ENCODE measurements at regions not wholly inside any gene's neighbourhood (a gene's known extent, or its start where the extent isn't known, plus 50 kb on each side); places are given as distances from the start of the nearest gene placed in this dataset.
A peak's percentile ranks its signal among the peaks of the same experiment; 100 is the strongest.

DNA sequence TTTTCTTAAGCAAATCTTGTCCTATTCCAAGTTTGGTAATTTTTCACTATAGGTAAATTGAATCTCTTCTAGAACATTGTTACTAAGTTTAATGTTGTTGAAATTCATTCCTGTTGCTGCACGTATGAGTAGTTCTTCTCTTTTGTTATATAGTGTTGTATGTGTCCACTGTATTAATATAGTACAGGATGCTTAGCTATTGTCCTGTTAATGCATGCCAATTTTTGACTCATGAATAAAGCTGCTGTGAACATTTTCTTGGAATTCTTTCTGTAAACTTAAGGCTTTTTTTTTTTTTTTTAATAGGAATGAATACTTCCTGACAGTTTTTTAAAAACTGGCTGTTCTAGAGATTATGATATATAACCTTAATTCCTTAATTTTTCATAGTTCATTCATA is 326.9 kb downstream of the SLC4A3 start:
- TF ChIP-seq LEF1 (IDR thresholded peaks at IDR 0.05; ENCODE audit: borderline replicate concordance) (no peak), FOXA1 (IDR thresholded peaks at IDR 0.05) (no peak), L3MBTL2 (conservative IDR thresholded peaks at IDR 0.05) (no peak), SP1 (IDR thresholded peaks at IDR 0.05) (no peak), ZNF384 (IDR thresholded peaks at IDR 0.05) (no peak), CTBP1 (IDR thresholded peaks at IDR 0.05; ENCODE audit: borderline replicate concordance) (no peak), FOXK2 (IDR thresholded peaks at IDR 0.05) (no peak), BHLHE40 (IDR thresholded peaks at IDR 0.05; ENCODE audit: borderline replicate concordance) (no peak), TARDBP (IDR thresholded peaks at IDR 0.05) (no peak), NFRKB (IDR thresholded peaks at IDR 0.05) (no peak)
- ChIA-PET POLR2A (no interaction called here), CTCF (no interaction called here)
- no peak for DNase-seq (ENCODE audit: extremely low spot score)

DNA sequence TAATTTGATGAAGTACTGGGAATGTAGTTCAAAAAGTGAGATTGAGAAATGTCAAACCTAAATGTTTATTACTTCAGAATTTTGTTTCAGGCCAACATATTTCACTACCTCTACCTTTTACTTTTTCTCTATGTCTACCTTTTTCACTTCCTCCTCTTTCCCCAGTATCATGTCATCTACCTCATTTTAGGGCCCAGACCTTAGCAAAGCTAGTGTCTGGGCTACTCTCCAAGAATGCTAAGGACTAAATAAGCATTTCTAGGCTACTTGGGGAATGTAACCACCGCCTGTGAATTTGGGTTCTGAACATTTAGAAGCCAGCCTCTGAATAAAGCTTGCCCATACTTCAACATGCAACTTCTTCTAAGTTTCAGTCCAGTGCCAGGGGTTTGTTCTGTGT is 330.4 kb downstream of the SLC4A3 start:
- ChIA-PET CTCF (interaction anchor here (1.1 kb wide), 1 partner anchor 31 kb away, joined by 4 read pairs; no protein-coding TSS in a partner anchor), POLR2A (no interaction called here)
- DNase-seq (ENCODE audit: extremely low spot score) = no peak
- no peak for TF ChIP-seq ELF4 (IDR thresholded peaks at IDR 0.05)
- no peak for TF ChIP-seq L3MBTL2 (conservative IDR thresholded peaks at IDR 0.05)
- no peak for TF ChIP-seq SUZ12 (IDR thresholded peaks at IDR 0.05)
- TF ChIP-seq BHLHE40 (IDR thresholded peaks at IDR 0.05; ENCODE audit: borderline replicate concordance) = no peak
- no peak for TF ChIP-seq CTBP1 (IDR thresholded peaks at IDR 0.05; ENCODE audit: borderline replicate concordance)

DNA sequence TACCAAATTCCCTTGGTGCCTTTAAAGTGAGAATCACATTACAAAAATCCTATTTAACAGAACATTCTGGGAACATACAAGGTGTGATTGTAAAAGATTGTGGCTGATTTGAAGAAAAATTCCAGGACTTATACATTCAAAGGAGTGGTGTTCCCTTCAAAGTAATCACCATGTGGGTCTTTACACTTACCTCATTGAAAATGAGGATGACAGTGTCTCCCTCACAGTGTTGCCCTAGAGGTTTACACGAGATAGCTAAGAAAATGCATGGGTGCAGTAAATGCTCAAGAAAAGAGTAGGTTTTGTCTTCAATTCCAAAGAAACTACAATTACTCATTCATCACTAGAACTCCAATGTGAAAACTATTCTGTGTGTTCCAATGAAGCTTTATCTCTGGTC is 331.5 kb downstream of the SLC4A3 start:
- DNase-seq (ENCODE audit: extremely low spot score) = no peak
- CTCF ChIA-PET = no interaction called here
- TF ChIP-seq HDGF (IDR thresholded peaks at IDR 0.05; ENCODE audit: borderline replicate concordance) = no peak
- no peak for TF ChIP-seq FOXA1 (IDR thresholded peaks at IDR 0.05)
- TF ChIP-seq NFRKB (IDR thresholded peaks at IDR 0.05) = no peak
- TF ChIP-seq SP1 (IDR thresholded peaks at IDR 0.05) = no peak
- no peak for TF ChIP-seq CTBP1 (IDR thresholded peaks at IDR 0.05; ENCODE audit: borderline replicate concordance)
- no peak for TF ChIP-seq LEF1 (IDR thresholded peaks at IDR 0.05; ENCODE audit: borderline replicate concordance)
- POLR2A ChIA-PET = no interaction called here

DNA sequence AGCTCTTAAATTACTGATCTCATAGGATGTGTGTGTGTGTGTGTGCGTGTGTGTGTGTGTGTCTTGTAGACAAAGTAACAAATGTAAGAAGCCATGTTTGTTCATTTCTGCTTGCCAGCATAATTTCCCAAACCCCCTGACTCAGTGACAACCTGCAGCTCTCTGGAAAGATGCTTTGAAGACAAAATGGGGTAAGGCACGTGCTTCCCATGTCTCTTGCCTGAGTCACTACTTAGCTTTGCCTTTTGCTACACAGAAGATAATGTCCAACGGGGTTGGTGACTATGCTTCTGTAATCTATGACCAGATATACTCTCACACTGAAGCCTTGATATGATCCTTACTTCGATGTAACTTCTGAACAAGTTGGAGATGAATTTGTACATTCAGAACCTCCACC is 332.0 kb downstream of the SLC4A3 start:
- TF ChIP-seq L3MBTL2 (conservative IDR thresholded peaks at IDR 0.05) (no peak), NFRKB (IDR thresholded peaks at IDR 0.05) (no peak), FOXA1 (IDR thresholded peaks at IDR 0.05) (no peak), FOXK2 (IDR thresholded peaks at IDR 0.05) (no peak), ARNT (IDR thresholded peaks at IDR 0.05) (no peak), ELF4 (IDR thresholded peaks at IDR 0.05) (no peak), HDGF (IDR thresholded peaks at IDR 0.05; ENCODE audit: borderline replicate concordance) (no peak), BHLHE40 (IDR thresholded peaks at IDR 0.05; ENCODE audit: borderline replicate concordance) (no peak), SP1 (IDR thresholded peaks at IDR 0.05) (no peak), FOXM1 (IDR thresholded peaks at IDR 0.05; ENCODE audit: borderline replicate concordance) (no peak), LEF1 (IDR thresholded peaks at IDR 0.05; ENCODE audit: borderline replicate concordance) (no peak), ZNF384 (IDR thresholded peaks at IDR 0.05) (no peak), SUZ12 (IDR thresholded peaks at IDR 0.05) (no peak), TARDBP (IDR thresholded peaks at IDR 0.05) (no peak)
- TF ChIP-seq, protein P1, sequence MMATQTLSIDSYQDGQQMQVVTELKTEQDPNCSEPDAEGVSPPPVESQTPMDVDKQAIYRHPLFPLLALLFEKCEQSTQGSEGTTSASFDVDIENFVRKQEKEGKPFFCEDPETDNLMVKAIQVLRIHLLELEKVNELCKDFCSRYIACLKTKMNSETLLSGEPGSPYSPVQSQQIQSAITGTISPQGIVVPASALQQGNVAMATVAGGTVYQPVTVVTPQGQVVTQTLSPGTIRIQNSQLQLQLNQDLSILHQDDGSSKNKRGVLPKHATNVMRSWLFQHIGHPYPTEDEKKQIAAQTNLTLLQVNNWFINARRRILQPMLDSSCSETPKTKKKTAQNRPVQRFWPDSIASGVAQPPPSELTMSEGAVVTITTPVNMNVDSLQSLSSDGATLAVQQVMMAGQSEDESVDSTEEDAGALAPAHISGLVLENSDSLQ (IDR thresholded peaks at IDR 0.05) = no peak
- POLR2A ChIA-PET = no interaction called here
- DNase-seq (ENCODE audit: extremely low spot score) = no peak
- CTCF ChIA-PET = no interaction called here

DNA sequence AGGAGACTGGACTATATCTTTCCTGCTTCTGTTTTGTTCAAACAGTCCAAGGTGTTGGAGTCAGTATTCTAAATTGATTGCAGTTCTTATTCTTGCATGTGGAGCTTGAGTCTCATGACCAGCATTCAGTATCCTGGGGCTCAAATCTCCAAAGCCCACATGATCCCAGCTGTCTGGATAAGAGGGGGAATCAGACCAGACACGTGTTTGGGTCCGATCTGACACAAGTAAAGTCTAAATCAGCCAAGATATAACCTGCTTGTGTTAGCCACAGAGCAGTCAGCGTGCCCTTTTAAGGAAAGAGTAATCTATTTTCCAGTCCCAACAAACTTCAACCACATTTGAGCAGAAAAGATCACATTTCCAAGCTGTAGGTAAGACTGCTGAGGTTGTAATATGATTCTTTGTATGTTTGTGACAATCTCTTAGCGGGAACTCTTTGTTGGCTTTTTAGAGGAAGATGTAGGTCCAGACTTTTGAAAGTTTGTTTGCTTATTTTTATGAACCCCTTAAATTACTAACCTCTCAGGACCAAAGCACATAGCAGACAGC is 334.6 kb downstream of the SLC4A3 start:
- TF ChIP-seq NFRKB (IDR thresholded peaks at IDR 0.05) (no peak), L3MBTL2 (conservative IDR thresholded peaks at IDR 0.05) (peak; percentile 67; the same call in 1 of the 2 replicates)
- no peak for DNase-seq (ENCODE audit: extremely low spot score)
- POLR2A ChIA-PET = no interaction called here
- CTCF ChIA-PET = no interaction called here

DNA sequence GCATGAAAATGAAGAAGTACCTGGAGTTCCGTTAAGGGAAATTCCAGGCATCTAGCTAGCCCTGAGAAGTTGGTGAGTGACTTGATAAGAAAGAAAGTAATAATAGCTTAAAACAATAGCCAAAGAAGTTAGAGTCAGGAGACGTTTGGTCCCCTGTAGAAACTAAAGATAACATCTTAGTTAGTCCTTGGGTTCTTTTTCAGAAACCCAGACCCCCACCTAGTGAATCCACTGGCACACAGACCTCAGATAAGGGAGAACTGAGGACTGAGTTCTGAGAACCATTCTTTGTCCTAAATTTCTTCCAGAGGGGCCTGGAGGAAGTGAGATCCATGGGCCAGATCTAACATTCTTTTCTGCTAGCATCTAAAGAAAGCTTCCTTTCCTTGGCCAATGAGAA is 335.4 kb downstream of the SLC4A3 start:
- CTCF ChIA-PET = no interaction called here
- POLR2A ChIA-PET = no interaction called here
- TF ChIP-seq ELF4 (IDR thresholded peaks at IDR 0.05) = no peak
- TF ChIP-seq NFRKB (IDR thresholded peaks at IDR 0.05) = no peak
- no peak for TF ChIP-seq ARNT (IDR thresholded peaks at IDR 0.05)
- TF ChIP-seq BHLHE40 (IDR thresholded peaks at IDR 0.05; ENCODE audit: borderline replicate concordance) = no peak
- TF ChIP-seq L3MBTL2 (conservative IDR thresholded peaks at IDR 0.05) = no peak
- TF ChIP-seq SP1 (IDR thresholded peaks at IDR 0.05) = no peak
- TF ChIP-seq, protein P1 (IDR thresholded peaks at IDR 0.05) = no peak
- no peak for TF ChIP-seq FOXA1 (IDR thresholded peaks at IDR 0.05)
- no peak for TF ChIP-seq FOXK2 (IDR thresholded peaks at IDR 0.05)
- TF ChIP-seq SUZ12 (IDR thresholded peaks at IDR 0.05) = no peak
- TF ChIP-seq ZNF384 (IDR thresholded peaks at IDR 0.05) = no peak
- no peak for TF ChIP-seq FOXM1 (IDR thresholded peaks at IDR 0.05; ENCODE audit: borderline replicate concordance)
- no peak for TF ChIP-seq TARDBP (IDR thresholded peaks at IDR 0.05)
- TF ChIP-seq CTBP1 (IDR thresholded peaks at IDR 0.05; ENCODE audit: borderline replicate concordance) = no peak
- no peak for TF ChIP-seq HDGF (IDR thresholded peaks at IDR 0.05; ENCODE audit: borderline replicate concordance)
- DNase-seq (ENCODE audit: extremely low spot score) = no peak

DNA sequence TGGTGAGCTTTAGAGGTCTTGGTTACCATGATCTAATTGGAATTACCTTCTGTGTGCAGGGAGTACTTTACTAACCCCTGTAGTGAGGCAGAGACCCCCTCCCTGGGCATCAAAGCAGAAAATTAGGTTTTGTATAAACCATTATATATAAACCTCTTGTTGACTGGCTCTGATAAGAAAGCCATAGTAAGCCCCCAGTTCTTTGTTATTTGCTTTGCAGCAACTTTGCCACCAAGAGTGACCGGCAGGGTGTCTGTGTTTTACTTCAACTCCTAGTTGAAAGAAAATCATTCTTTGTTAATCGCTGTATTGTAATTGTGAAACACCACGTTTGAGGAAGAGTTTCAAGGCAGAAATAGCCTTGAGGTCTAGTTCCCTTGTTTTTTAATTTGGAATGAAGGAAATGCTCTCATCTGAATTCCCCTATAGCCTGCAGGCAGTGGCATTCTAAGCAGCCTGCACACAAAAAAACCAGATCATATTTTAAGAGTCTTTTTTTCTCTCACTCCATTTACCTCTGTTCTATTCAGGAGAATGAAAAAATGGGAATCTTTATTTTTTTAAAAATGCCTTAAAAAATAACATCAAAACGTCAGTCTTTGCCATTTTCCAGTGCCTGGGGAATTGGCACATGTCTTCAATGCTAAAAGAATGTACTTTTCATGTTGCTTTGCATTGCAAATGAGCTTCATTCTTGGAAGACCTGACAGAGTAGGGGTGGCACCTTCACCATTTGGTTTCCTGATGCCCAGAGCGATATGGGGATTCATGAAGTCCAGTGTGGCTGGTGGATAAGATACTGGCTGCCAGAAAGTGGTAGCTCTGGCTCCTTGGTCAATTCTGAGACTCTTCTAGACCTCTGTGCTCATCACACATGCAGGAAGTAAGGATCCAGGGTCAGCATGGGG is 338.1 kb downstream of the SLC4A3 start:
- TF ChIP-seq ELF4 (IDR thresholded peaks at IDR 0.05) (no peak), FOXM1 (IDR thresholded peaks at IDR 0.05; ENCODE audit: borderline replicate concordance) (no peak), LEF1 (IDR thresholded peaks at IDR 0.05; ENCODE audit: borderline replicate concordance) (no peak), TARDBP (IDR thresholded peaks at IDR 0.05) (no peak), HDGF (IDR thresholded peaks at IDR 0.05; ENCODE audit: borderline replicate concordance) (no peak), L3MBTL2 (conservative IDR thresholded peaks at IDR 0.05) (no peak), FOXA1 (IDR thresholded peaks at IDR 0.05) (no peak), NFRKB (IDR thresholded peaks at IDR 0.05) (no peak), ARNT (IDR thresholded peaks at IDR 0.05) (no peak), SUZ12 (IDR thresholded peaks at IDR 0.05) (no peak), ZNF384 (IDR thresholded peaks at IDR 0.05) (no peak), BHLHE40 (IDR thresholded peaks at IDR 0.05; ENCODE audit: borderline replicate concordance) (no peak), CTBP1 (IDR thresholded peaks at IDR 0.05; ENCODE audit: borderline replicate concordance) (no peak), SP1 (IDR thresholded peaks at IDR 0.05) (no peak), FOXK2 (IDR thresholded peaks at IDR 0.05) (no peak)
- TF ChIP-seq, protein P1 (IDR thresholded peaks at IDR 0.05) = no peak
- ChIA-PET POLR2A (no interaction called here), CTCF (no interaction called here)
- no peak for DNase-seq (ENCODE audit: extremely low spot score)

Data from HEK293T (cell line).